NCI-H2196 (cell line): ENCODE measurements at regions not wholly inside any gene's neighbourhood (a gene's known extent, or its start where the extent isn't known, plus 50 kb on each side); places are given as distances from the start of the nearest gene placed in this dataset.
"Not testable (repeated sequence)": the region's sequence is repeated elsewhere in the genome, so short reads cannot be mapped to it uniquely, and the experiment has no call there.

ENCODE experiments used
- DNase-seq: peaks from one replicate; lab custom pipeline; 2025; ENCODE audit not compliant: unreplicated experiment; lab: John Stamatoyannopoulos, UW

- DNase-seq, result no peak
Measured at GRCh38 chr1:189983166-189983890, 494.3 kb downstream of the BRINP3 start.

- no peak for DNase-seq
Measured at GRCh38 chr1:189986516-189986915, 491.1 kb downstream of the BRINP3 start.

- no peak for DNase-seq
Measured at GRCh38 chr1:189987509-189987908, 490.2 kb downstream of the BRINP3 start.

GRCh38 chr1:189992856-189993255 lies 484.8 kb downstream of the BRINP3 start:
- no peak for DNase-seq

GRCh38 chr1:190000365-190000872 lies 477.2 kb downstream of the BRINP3 start:
- DNase-seq, result no peak

GRCh38 chr1:190001187-190001586 lies 476.5 kb downstream of the BRINP3 start:
- DNase-seq, result no peak

GRCh38 chr1:190003376-190003775 lies 474.3 kb downstream of the BRINP3 start:
- no peak for DNase-seq

- DNase-seq, result no peak
Measured at GRCh38 chr1:190011585-190011984, 466.1 kb downstream of the BRINP3 start.

- DNase-seq, result not testable (repeated sequence)
Measured at GRCh38 chr1:190019151-190019550, 458.5 kb downstream of the BRINP3 start.

GRCh38 chr1:190019717-190020116 lies 457.9 kb downstream of the BRINP3 start:
- no peak for DNase-seq

- DNase-seq, result no peak
Measured at GRCh38 chr1:190022709-190023108, 455.0 kb downstream of the BRINP3 start.

- DNase-seq, result no peak
Measured at GRCh38 chr1:190029441-190029840, 448.2 kb downstream of the BRINP3 start.

- no peak for DNase-seq
Measured at GRCh38 chr1:190043655-190044054, 434.0 kb downstream of the BRINP3 start.

- DNase-seq, result no peak
Measured at GRCh38 chr1:190046231-190046630, 431.4 kb downstream of the BRINP3 start.
